B cell (primary cell): ENCODE measurements at regions not wholly inside any gene's neighbourhood (a gene's known extent, or its start where the extent isn't known, plus 50 kb on each side); places are given as distances from the start of the nearest gene placed in this dataset.

ENCODE experiments used
- ATAC-seq: fragments of 200-7000 bp; cut with Tn5 transposase; one replicate; pipeline ENCODE4 v1.10.0; 2021; ENCODE audit warnings: low read depth, mild to moderate bottlenecking, moderate number of reproducible peaks, moderate library complexity
- CTCF ChIA-PET: fragments of 350-600 bp; sonication (Branson Sonifier 250); formaldehyde crosslinking; loops from one replicate; lab custom pipeline; 2021; ENCODE audit warnings: antibody characterized with exemption, inconsistent platforms; lab: Charles Lee
- POLR2A ChIA-PET: fragments of 350-600 bp; sonication (Branson Sonifier 250); formaldehyde crosslinking; loops from one replicate; lab custom pipeline; 2021; ENCODE audit warnings: antibody characterized with exemption; lab: Charles Lee
- DNase-seq: peaks from one replicate; pipeline ENCODE4 v3.0.0; 2013
- H2AFZ ChIP-seq: 2 replicates; pipeline ENCODE4 v1.6.1; 2012; ENCODE audit warnings: mild to moderate bottlenecking, low read depth, low read length; ENCODE audit not compliant: insufficient read depth, poor library complexity, severe bottlenecking
- H3K27ac ChIP-seq, 2 donors: 1 replicate in 1 of 2; 2 replicates in 1 of 2; pipeline ENCODE4 v1.5.1; 2012 to 2013; ENCODE audit warnings: low read length in 2 of 2, mild to moderate bottlenecking in 2 of 2, moderate library complexity in 1 of 2
- H3K27me3 ChIP-seq, 4 experiments: fragments of 200-600 bp in 1 of 4; sonication (generic) in 1 of 4; replicated peaks in 1 of 4; 1 replicate in 2 of 4; 2 replicates in 2 of 4; pipeline versions ENCODE4 v1.6.1 to v1.7.0; 2013 to 2016; ENCODE audit warnings: low read length in 3 of 4, mild to moderate bottlenecking in 2 of 4, mixed read lengths in 1 of 4, moderate library complexity in 1 of 4; ENCODE audit not compliant: insufficient read depth in 4 of 4, control insufficient read depth in 3 of 4; ENCODE audit errors: control extremely low read depth in 1 of 4
- H3K36me3 ChIP-seq, 2 experiments: replicated peaks in 1 of 2; 1 replicate in 1 of 2; 2 replicates in 1 of 2; pipeline versions ENCODE4 v1.6.1 to v1.7.1; 2013; ENCODE audit warnings: low read length in 1 of 2; ENCODE audit not compliant: insufficient read depth in 2 of 2, control insufficient read depth in 1 of 2; ENCODE audit errors: control extremely low read depth in 1 of 2, extremely low read depth in 1 of 2
- H3K4me1 ChIP-seq, 2 donors: fragments of 200-600 bp in 1 of 2; sonication (generic) in 1 of 2; 1 replicate in 1 of 2; 2 replicates in 1 of 2; pipeline versions ENCODE4 v1.5.1 to v1.6.1; 2013 to 2017; ENCODE audit warnings: low read length in 2 of 2; ENCODE audit not compliant: control insufficient read depth in 2 of 2, insufficient read depth in 2 of 2
- H3K4me2 ChIP-seq: replicated peaks from 2 replicates; pipeline ENCODE3; 2012; ENCODE audit warnings: mild to moderate bottlenecking, low read depth, low read length; ENCODE audit not compliant: poor library complexity, severe bottlenecking
- H3K4me3 ChIP-seq, 5 experiments: fragments of 200-600 bp in 1 of 5; sonication (generic) in 1 of 5; 1 replicate in 3 of 5; 2 replicates in 2 of 5; pipeline versions ENCODE4 v1.5.1 to v1.7.0; 2011 to 2016; ENCODE audit warnings: low read length in 4 of 5, mild to moderate bottlenecking in 4 of 5, low read depth in 2 of 5, control low read depth in 1 of 5, moderate library complexity in 1 of 5; ENCODE audit not compliant: insufficient read depth in 1 of 5; ENCODE audit errors: control extremely low read depth in 1 of 5, extremely low read depth in 1 of 5
- H3K79me2 ChIP-seq: fragments of 200-600 bp; sonication (generic); one replicate; pipeline ENCODE4 v1.6.0; 2016; ENCODE audit warnings: low read length; ENCODE audit not compliant: control insufficient read depth, insufficient read depth
- H3K9ac ChIP-seq: fragments of 200-600 bp; sonication (generic); 2 replicates; pipeline ENCODE4 v1.6.1; 2017; ENCODE audit warnings: mild to moderate bottlenecking, low read length, moderate library complexity
- H3K9me3 ChIP-seq, 3 donors: one replicate each; pipeline versions ENCODE4 v1.6.1 to v1.7.1; 2013; ENCODE audit warnings: low read length in 2 of 3; ENCODE audit not compliant: control insufficient read depth in 2 of 3, insufficient read depth in 1 of 3; ENCODE audit errors: control extremely low read depth in 1 of 3
- H4K20me1 ChIP-seq: 2 replicates; pipeline ENCODE4 v1.6.0; 2012; ENCODE audit warnings: mild to moderate bottlenecking, low read length; ENCODE audit not compliant: insufficient read depth, control insufficient read depth, poor library complexity, severe bottlenecking
- H3K27ac Mint-ChIP-seq: one replicate; pipeline ENCODE4 v1.8.0; 2021; ENCODE audit warnings: mixed read lengths
- H3K27me3 Mint-ChIP-seq: one replicate; pipeline ENCODE4 v1.8.0; 2021; ENCODE audit warnings: mixed read lengths
- H3K4me1 Mint-ChIP-seq: one replicate; pipeline ENCODE4 v1.8.0; 2021; ENCODE audit warnings: mixed read lengths
- H3K4me3 Mint-ChIP-seq: one replicate; pipeline ENCODE4 v1.8.0; 2021; ENCODE audit warnings: mixed read lengths
- H3K9me3 Mint-ChIP-seq: one replicate; pipeline ENCODE4 v1.8.0; 2022; ENCODE audit warnings: mixed read lengths; ENCODE audit not compliant: insufficient read depth
- EZH2 ChIP-seq: IDR thresholded peaks from 2 replicates; pipeline ENCODE4 v1.6.1; 2012; ENCODE audit warnings: borderline replicate concordance, low read depth, mild to moderate bottlenecking, moderate library complexity, low read length; ENCODE audit not compliant: insufficient read depth, poor library complexity, severe bottlenecking
- WGBS: methylation state at CpG from one replicate; pipeline ENCODE4 v1.1.5; 2013; ENCODE audit warnings: missing lambda C conversion rate; ENCODE audit not compliant: insufficient coverage; 5-methylcytosine and 5-hydroxymethylcytosine counted together
- intact Hi-C: fragments of 100-400 bp; cut with micrococcal nuclease; formaldehyde crosslinking; loops from one replicate; pipeline ENCODE4 v1.10.0; 2022
- TF ChIP-seq, protein P1 (sequence below): fragments of 200-600 bp; IDR thresholded peaks from one replicate; pipeline ENCODE4 v1.8.0; 2022; ENCODE audit warnings: antibody characterized with exemption, mild to moderate bottlenecking

DNA sequence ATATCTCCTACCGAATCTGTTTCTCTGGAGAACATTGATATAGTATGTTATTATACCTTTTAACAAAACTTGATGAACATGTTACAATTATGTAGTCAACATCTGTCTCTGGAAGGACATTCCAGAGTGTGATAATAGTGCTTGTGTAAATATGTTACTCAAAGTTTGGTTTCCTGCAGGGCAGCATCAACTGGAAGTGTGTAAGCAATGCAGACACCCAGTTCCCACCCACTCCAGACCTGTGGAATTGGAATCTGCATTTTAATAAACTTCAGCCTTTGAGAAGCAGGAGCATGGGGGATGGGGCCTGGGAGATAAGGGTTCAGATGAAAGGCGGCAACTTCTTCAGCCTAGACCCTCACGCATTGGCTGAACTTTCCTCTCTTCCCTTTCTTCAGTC lies 398.9 kb downstream of the RND3 start:
- H3K79me2 ChIP-seq = no peaks in the 10 kb centered on the region
- ChIA-PET CTCF (no interaction called here), POLR2A (no interaction called here)
- no peak overlapping the region for H3K9ac ChIP-seq
- 94% methylated on average over 2 of the region's 3 CpGs for WGBS
- H3K36me3 ChIP-seq = no peaks in the 10 kb centered on the region
- H3K27ac ChIP-seq = no peak overlapping the region
- Mint-ChIP-seq H3K27ac (no peak overlapping the region), H3K4me3 (no peak overlapping the region), H3K4me1 (no peaks in the 10 kb centered on the region), H3K9me3 (peaks cover 2% of the 10 kb centered on the region), H3K27me3 (no peaks in the 10 kb centered on the region)
- H3K4me2 ChIP-seq = no peak overlapping the region
- no peak overlapping the region for H3K4me3 ChIP-seq
- TF ChIP-seq, protein P1, sequence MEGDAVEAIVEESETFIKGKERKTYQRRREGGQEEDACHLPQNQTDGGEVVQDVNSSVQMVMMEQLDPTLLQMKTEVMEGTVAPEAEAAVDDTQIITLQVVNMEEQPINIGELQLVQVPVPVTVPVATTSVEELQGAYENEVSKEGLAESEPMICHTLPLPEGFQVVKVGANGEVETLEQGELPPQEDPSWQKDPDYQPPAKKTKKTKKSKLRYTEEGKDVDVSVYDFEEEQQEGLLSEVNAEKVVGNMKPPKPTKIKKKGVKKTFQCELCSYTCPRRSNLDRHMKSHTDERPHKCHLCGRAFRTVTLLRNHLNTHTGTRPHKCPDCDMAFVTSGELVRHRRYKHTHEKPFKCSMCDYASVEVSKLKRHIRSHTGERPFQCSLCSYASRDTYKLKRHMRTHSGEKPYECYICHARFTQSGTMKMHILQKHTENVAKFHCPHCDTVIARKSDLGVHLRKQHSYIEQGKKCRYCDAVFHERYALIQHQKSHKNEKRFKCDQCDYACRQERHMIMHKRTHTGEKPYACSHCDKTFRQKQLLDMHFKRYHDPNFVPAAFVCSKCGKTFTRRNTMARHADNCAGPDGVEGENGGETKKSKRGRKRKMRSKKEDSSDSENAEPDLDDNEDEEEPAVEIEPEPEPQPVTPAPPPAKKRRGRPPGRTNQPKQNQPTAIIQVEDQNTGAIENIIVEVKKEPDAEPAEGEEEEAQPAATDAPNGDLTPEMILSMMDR = no peak
- TF ChIP-seq EZH2 = no peak
- intact Hi-C loops = no loop called here
- no peaks in the 10 kb centered on the region for H3K27me3 ChIP-seq
- H3K4me1 ChIP-seq = no peaks in the 10 kb centered on the region
- H3K9me3 ChIP-seq = peaks cover 0 to 3% (median 0%) of the 10 kb centered on the region in 3 donors
- no peak for ATAC-seq
- DNase-seq = no peak
- no peaks in the 10 kb centered on the region for H4K20me1 ChIP-seq
- H2AFZ ChIP-seq = no peak overlapping the region

DNA sequence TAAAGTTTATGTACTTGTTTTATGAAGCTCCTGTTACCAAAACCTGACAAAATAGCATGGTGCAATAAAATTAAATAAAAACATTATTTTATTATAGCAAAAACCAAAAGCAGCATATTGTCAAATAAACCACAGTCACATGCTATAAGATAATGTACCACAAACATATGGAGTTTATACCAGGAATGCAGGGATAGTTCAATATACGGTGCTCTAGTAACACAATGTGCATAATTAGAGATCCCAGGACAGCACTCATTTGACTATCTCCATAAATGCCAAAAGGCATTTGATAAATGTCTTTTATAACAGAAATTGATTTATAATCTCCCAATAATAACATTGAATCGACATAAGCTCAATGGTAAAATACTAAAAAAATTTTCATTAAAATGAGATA lies 402.0 kb downstream of the RND3 start:
- Histone ChIP-seq H3K9me3 (peaks cover 0 to 3% (median 0%) of the 10 kb centered on the region in 3 donors), H3K4me1 (no peaks in the 10 kb centered on the region), H3K27ac (no peak overlapping the region), H3K4me3 (no peak overlapping the region), H4K20me1 (no peaks in the 10 kb centered on the region), H3K79me2 (no peaks in the 10 kb centered on the region), H3K4me2 (no peak overlapping the region), H3K36me3 (no peaks in the 10 kb centered on the region), H2AFZ (no peak overlapping the region), H3K9ac (no peak overlapping the region), H3K27me3 (no peaks in the 10 kb centered on the region)
- TF ChIP-seq, protein P1 = no peak
- TF ChIP-seq EZH2 = no peak
- intact Hi-C loops = no loop called here
- Mint-ChIP-seq H3K27me3 (no peaks in the 10 kb centered on the region), H3K4me3 (no peak overlapping the region), H3K4me1 (no peaks in the 10 kb centered on the region), H3K9me3 (peaks cover 5% of the 10 kb centered on the region), H3K27ac (no peak overlapping the region)
- POLR2A ChIA-PET = no interaction called here
- CTCF ChIA-PET = interaction anchor here (0.7 kb wide), 1 partner anchor 222 kb away, joined by 3 read pairs; no protein-coding TSS in a partner anchor
- no CpG with 5 or more reads among the region's 2 CpGs for WGBS
- ATAC-seq (no peak), DNase-seq (no peak)
